ENCODE measurements at regions not wholly inside any gene's neighbourhood (a gene's known extent, or its start where the extent isn't known, plus 50 kb on each side); places are given as distances from the start of the nearest gene placed in this dataset.

- no peak for TF ChIP-seq CTCF (conservative IDR thresholded peaks at IDR 0.05 in 1 of 2, IDR thresholded peaks at IDR 0.05 in 1 of 2; ENCODE audit: low read depth in 1 of 2, low read length in 2 of 2)
- no peak for TF ChIP-seq EZH2 (IDR thresholded peaks at IDR 0.05; ENCODE audit: low read length, missing control alignments)
Measured at GRCh38 chr15:62431008-62431797, 266.1 kb upstream of the C2CD4B start.

Data from fibroblast of lung (primary cell).